Prostate gland (tissue), 2 donors: ENCODE measurements at regions not wholly inside any gene's neighbourhood (a gene's known extent, or its start where the extent isn't known, plus 50 kb on each side); places are given as distances from the start of the nearest gene placed in this dataset.

Experiments
- CTCF ChIP-seq, 4 experiments: fragments of 200-600 bp in 2 of 4; fragments of 450-650 bp in 2 of 4; sonication (generic) in 2 of 4; IDR thresholded peaks; 1 replicate in 3 of 4; 2 replicates in 1 of 4; pipeline ENCODE4 v1.5.1; 2016 to 2019; ENCODE audit warnings: antibody characterized with exemption in 4 of 4, mild to moderate bottlenecking in 2 of 4, moderate library complexity in 2 of 4
- POLR2AphosphoS5 ChIP-seq: sonication (generic); formaldehyde crosslinking; IDR thresholded peaks from one replicate; pipeline ENCODE4 v1.6.1; 2017; ENCODE audit warnings: antibody characterized with exemption

DNA sequence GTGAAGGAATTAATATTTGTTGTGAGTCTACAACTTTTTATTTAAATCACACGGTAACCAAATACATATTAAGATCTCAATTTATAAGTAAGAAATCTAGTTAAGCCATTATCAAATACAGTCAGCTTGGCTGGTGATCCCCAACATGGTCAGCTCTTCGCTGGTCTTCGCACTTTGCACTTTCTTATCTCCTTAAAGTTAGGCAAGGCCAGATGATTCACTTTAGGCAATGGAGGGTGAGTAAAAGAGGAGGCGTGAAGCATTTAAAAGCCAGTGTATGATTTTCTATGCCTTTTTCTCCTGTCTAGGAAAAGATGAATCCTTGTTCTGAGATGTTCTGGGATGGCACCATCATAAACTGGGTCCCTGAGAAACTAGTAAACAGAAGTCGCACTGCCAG, 793.7 kb upstream of the ARGLU1 start:
- no peak for TF ChIP-seq CTCF (IDR thresholded peaks at IDR 0.05)
- no peak for TF ChIP-seq POLR2AphosphoS5
